ENCODE measurements at regions not wholly inside any gene's neighbourhood (a gene's known extent, or its start where the extent isn't known, plus 50 kb on each side); places are given as distances from the start of the nearest gene placed in this dataset.

- TF ChIP-seq POLR2A (IDR thresholded peaks at IDR 0.05; ENCODE audit: low read depth, low read length) (no peak), RAD21 (IDR thresholded peaks at IDR 0.05; ENCODE audit: low read length) (no peak), CTCF (conservative IDR thresholded peaks at IDR 0.05; ENCODE audit: low read depth, low read length) (no peak)
Observed at GRCh38 chr7:24151944-24152343, 132.0 kb upstream of the NPY start.

Data from IMR-90 (cell line).